ENCODE measurements at regions not wholly inside any gene's neighbourhood (a gene's known extent, or its start where the extent isn't known, plus 50 kb on each side); places are given as distances from the start of the nearest gene placed in this dataset.

- in situ Hi-C loops (cut with HindIII; ENCODE audit: low pct_unique_long_range_greater_than_20kb, low sequenced_read_pairs): no loop called here
- DNase-seq (ENCODE audit: low read depth, low spot score): no peak
Measured at GRCh38 chr13:24060993-24061392, 99.5 kb upstream of the SPATA13 start.

- no peak for DNase-seq (ENCODE audit: low read depth, low spot score)
- in situ Hi-C loops (cut with HindIII; ENCODE audit: low pct_unique_long_range_greater_than_20kb, low sequenced_read_pairs): no loop called here
Measured at GRCh38 chr13:24063281-24063877, 97.1 kb upstream of the SPATA13 start.

- in situ Hi-C loops (cut with HindIII; ENCODE audit: low pct_unique_long_range_greater_than_20kb, low sequenced_read_pairs): no loop called here
- no peak for DNase-seq (ENCODE audit: low read depth, low spot score)
Measured at GRCh38 chr13:24064371-24064770, 96.1 kb upstream of the SPATA13 start.

GRCh38 chr13:24065176-24065575 is 95.3 kb upstream of the SPATA13 start:
- DNase-seq (ENCODE audit: low read depth, low spot score): no peak
- in situ Hi-C loops (cut with HindIII; ENCODE audit: low pct_unique_long_range_greater_than_20kb, low sequenced_read_pairs): no loop called here

- DNase-seq (ENCODE audit: low read depth, low spot score): no peak
Measured at GRCh38 chr13:24066405-24067295, 93.9 kb upstream of the SPATA13 start.

GRCh38 chr13:24068472-24068871 is 92.0 kb upstream of the SPATA13 start:
- DNase-seq (ENCODE audit: low read depth, low spot score): no peak
- in situ Hi-C loops (cut with HindIII; ENCODE audit: low pct_unique_long_range_greater_than_20kb, low sequenced_read_pairs): no loop called here

More at GRCh38 chr13:24066405-24067295, 93.9 kb upstream of the SPATA13 start:
- in situ Hi-C loops (cut with HindIII; ENCODE audit: low pct_unique_long_range_greater_than_20kb, low sequenced_read_pairs): no loop called here

GRCh38 chr13:24071016-24071415 is 89.5 kb upstream of the SPATA13 start:
- DNase-seq (ENCODE audit: low read depth, low spot score): no peak
- in situ Hi-C loops (cut with HindIII; ENCODE audit: low pct_unique_long_range_greater_than_20kb, low sequenced_read_pairs): no loop called here

GRCh38 chr13:24071423-24072075 is 89.0 kb upstream of the SPATA13 start:
- in situ Hi-C loops (cut with HindIII; ENCODE audit: low pct_unique_long_range_greater_than_20kb, low sequenced_read_pairs): no loop called here
- no peak for DNase-seq (ENCODE audit: low read depth, low spot score)

GRCh38 chr13:24073657-24074056 is 86.9 kb upstream of the SPATA13 start:
- DNase-seq (ENCODE audit: low read depth, low spot score): no peak
- in situ Hi-C loops (cut with HindIII; ENCODE audit: low pct_unique_long_range_greater_than_20kb, low sequenced_read_pairs): no loop called here

- in situ Hi-C loops (cut with HindIII; ENCODE audit: low pct_unique_long_range_greater_than_20kb, low sequenced_read_pairs): no loop called here
- no peak for DNase-seq (ENCODE audit: low read depth, low spot score)
Measured at GRCh38 chr13:24074678-24075077, 85.8 kb upstream of the SPATA13 start.

GRCh38 chr13:24075137-24075975 is 85.2 kb upstream of the SPATA13 start:
- in situ Hi-C loops (cut with HindIII; ENCODE audit: low pct_unique_long_range_greater_than_20kb, low sequenced_read_pairs): no loop called here
- DNase-seq (ENCODE audit: low read depth, low spot score): no peak

- in situ Hi-C loops (cut with HindIII; ENCODE audit: low pct_unique_long_range_greater_than_20kb, low sequenced_read_pairs): no loop called here
- DNase-seq (ENCODE audit: low read depth, low spot score): no peak
Measured at GRCh38 chr13:24076109-24076508, 84.4 kb upstream of the SPATA13 start.

GRCh38 chr13:24076636-24077035 is 83.9 kb upstream of the SPATA13 start:
- in situ Hi-C loops (cut with HindIII; ENCODE audit: low pct_unique_long_range_greater_than_20kb, low sequenced_read_pairs): no loop called here
- no peak for DNase-seq (ENCODE audit: low read depth, low spot score)

GRCh38 chr13:24080134-24080533 is 80.4 kb upstream of the SPATA13 start:
- in situ Hi-C loops (cut with HindIII; ENCODE audit: low pct_unique_long_range_greater_than_20kb, low sequenced_read_pairs): no loop called here
- no peak for DNase-seq (ENCODE audit: low read depth, low spot score)

- no peak for DNase-seq (ENCODE audit: low read depth, low spot score)
- in situ Hi-C loops (cut with HindIII; ENCODE audit: low pct_unique_long_range_greater_than_20kb, low sequenced_read_pairs): no loop called here
Measured at GRCh38 chr13:24081387-24081786, 79.1 kb upstream of the SPATA13 start.

GRCh38 chr13:24083141-24083540 is 77.4 kb upstream of the SPATA13 start:
- in situ Hi-C loops (cut with HindIII; ENCODE audit: low pct_unique_long_range_greater_than_20kb, low sequenced_read_pairs): no loop called here
- DNase-seq (ENCODE audit: low read depth, low spot score): no peak

- in situ Hi-C loops (cut with HindIII; ENCODE audit: low pct_unique_long_range_greater_than_20kb, low sequenced_read_pairs): no loop called here
- DNase-seq (ENCODE audit: low read depth, low spot score): no peak
Measured at GRCh38 chr13:24083722-24084421, 76.6 kb upstream of the SPATA13 start.

All from SK-MEL-5 (cell line).